ENCODE measurements at regions not wholly inside any gene's neighbourhood (a gene's known extent, or its start where the extent isn't known, plus 50 kb on each side); places are given as distances from the start of the nearest gene placed in this dataset.

DNA sequence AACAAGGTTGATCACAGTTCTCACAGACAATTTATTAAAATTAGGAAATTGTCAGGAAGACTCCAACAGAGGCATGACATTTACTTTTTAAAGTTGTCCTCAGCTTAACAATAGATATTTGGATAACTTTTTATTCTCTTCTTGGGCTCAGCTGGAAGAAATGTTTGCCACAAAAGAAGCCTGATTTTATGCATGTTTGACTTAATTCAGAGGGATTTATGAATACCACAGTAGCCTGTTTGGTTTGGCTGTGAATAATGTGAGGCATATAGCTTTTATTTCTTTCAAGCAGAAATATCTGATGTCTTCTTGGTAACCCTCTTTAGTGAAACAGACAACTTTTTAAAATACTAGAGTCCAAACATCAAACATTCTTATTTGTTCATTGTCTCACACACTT lies 1464.5 kb upstream of the SLC10A2 start:
- TF ChIP-seq, protein P1, sequence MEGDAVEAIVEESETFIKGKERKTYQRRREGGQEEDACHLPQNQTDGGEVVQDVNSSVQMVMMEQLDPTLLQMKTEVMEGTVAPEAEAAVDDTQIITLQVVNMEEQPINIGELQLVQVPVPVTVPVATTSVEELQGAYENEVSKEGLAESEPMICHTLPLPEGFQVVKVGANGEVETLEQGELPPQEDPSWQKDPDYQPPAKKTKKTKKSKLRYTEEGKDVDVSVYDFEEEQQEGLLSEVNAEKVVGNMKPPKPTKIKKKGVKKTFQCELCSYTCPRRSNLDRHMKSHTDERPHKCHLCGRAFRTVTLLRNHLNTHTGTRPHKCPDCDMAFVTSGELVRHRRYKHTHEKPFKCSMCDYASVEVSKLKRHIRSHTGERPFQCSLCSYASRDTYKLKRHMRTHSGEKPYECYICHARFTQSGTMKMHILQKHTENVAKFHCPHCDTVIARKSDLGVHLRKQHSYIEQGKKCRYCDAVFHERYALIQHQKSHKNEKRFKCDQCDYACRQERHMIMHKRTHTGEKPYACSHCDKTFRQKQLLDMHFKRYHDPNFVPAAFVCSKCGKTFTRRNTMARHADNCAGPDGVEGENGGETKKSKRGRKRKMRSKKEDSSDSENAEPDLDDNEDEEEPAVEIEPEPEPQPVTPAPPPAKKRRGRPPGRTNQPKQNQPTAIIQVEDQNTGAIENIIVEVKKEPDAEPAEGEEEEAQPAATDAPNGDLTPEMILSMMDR (IDR thresholded peaks at IDR 0.05; ENCODE audit: low read depth, low read length, poor library complexity, severe bottlenecking) = no peak
- no peak for TF ChIP-seq EZH2phosphoT487 (IDR thresholded peaks at IDR 0.05; ENCODE audit: borderline replicate concordance, low read length)
